ENCODE measurements at regions not wholly inside any gene's neighbourhood (a gene's known extent, or its start where the extent isn't known, plus 50 kb on each side); places are given as distances from the start of the nearest gene placed in this dataset.

- no peak for DNase-seq
These were observed 999.1 kb upstream of the SLC10A2 start for GRCh38 chr13:104065328-104065727.

- no peak for DNase-seq
These were observed 991.6 kb upstream of the SLC10A2 start for GRCh38 chr13:104057861-104058260.

GRCh38 chr13:104045907-104046306, 979.7 kb upstream of the SLC10A2 start:
- no peak for DNase-seq

- DNase-seq, result no peak
These were observed 977.0 kb upstream of the SLC10A2 start for GRCh38 chr13:104043184-104043583.

GRCh38 chr13:104034891-104035290, 968.7 kb upstream of the SLC10A2 start:
- DNase-seq, result no peak

GRCh38 chr13:104025303-104025702, 959.1 kb upstream of the SLC10A2 start:
- DNase-seq, result no peak

GRCh38 chr13:104024416-104025170, 958.4 kb upstream of the SLC10A2 start:
- DNase-seq, result no peak

GRCh38 chr13:104021806-104022397, 955.7 kb upstream of the SLC10A2 start:
- no peak for DNase-seq

- no peak for DNase-seq
These were observed 951.1 kb upstream of the SLC10A2 start for GRCh38 chr13:104017317-104017716.

GRCh38 chr13:104015646-104016396, 949.6 kb upstream of the SLC10A2 start:
- no peak for DNase-seq

GRCh38 chr13:104014803-104015645, 948.8 kb upstream of the SLC10A2 start:
- DNase-seq, result no peak

GRCh38 chr13:104011505-104012241, 945.5 kb upstream of the SLC10A2 start:
- DNase-seq, result no peak

GRCh38 chr13:104008541-104009435, 942.6 kb upstream of the SLC10A2 start:
- no peak for DNase-seq

GRCh38 chr13:104008075-104008474, 941.9 kb upstream of the SLC10A2 start:
- no peak for DNase-seq

GRCh38 chr13:104006625-104007075, 940.4 kb upstream of the SLC10A2 start:
- no peak for DNase-seq

GRCh38 chr13:104004572-104004971, 938.4 kb upstream of the SLC10A2 start:
- DNase-seq, result no peak

- no peak for DNase-seq
These were observed 936.0 kb upstream of the SLC10A2 start for GRCh38 chr13:104002216-104002615.

- no peak for DNase-seq
These were observed 935.5 kb upstream of the SLC10A2 start for GRCh38 chr13:104001766-104002165.

GRCh38 chr13:103996733-103997132, 930.5 kb upstream of the SLC10A2 start:
- no peak for DNase-seq

- no peak for DNase-seq
These were observed 917.7 kb upstream of the SLC10A2 start for GRCh38 chr13:103983948-103984347.

GRCh38 chr13:103976371-103976770, 910.2 kb upstream of the SLC10A2 start:
- DNase-seq, result no peak

Data from activated gamma-delta T cell (primary cell).